GM12801 (cell line): ENCODE measurements at regions not wholly inside any gene's neighbourhood (a gene's known extent, or its start where the extent isn't known, plus 50 kb on each side); places are given as distances from the start of the nearest gene placed in this dataset.

Experiments used
- CTCF ChIP-seq: IDR thresholded peaks from one replicate; pipeline ENCODE4 v1.5.1; 2011; ENCODE audit warnings: control low read depth; ENCODE audit not compliant: insufficient read length; ENCODE audit errors: extremely low read depth

GRCh38 chr12:128047266-128048060 lies 219.5 kb upstream of the TMEM132C start:
- no peak for TF ChIP-seq CTCF

DNA sequence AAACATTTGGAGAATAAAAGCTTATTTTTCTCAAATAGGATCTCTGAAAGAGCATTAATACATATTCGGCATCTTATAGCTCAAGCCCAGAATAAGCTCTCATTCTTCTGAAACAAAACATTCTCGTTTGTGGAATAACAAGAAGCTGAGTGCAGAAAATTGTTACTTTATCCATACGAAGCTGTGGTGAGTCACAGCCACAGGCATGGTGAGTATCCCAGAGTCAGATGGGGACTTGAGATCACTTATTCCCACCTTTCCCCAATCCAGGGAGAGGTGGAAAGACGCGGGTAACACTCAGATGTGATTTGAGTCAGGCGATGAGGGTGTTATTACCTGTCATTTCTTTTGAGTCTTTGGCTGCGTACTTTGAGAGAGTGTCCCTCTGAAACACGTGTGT lies 214.6 kb upstream of the TMEM132C start:
- TF ChIP-seq CTCF, result no peak

DNA sequence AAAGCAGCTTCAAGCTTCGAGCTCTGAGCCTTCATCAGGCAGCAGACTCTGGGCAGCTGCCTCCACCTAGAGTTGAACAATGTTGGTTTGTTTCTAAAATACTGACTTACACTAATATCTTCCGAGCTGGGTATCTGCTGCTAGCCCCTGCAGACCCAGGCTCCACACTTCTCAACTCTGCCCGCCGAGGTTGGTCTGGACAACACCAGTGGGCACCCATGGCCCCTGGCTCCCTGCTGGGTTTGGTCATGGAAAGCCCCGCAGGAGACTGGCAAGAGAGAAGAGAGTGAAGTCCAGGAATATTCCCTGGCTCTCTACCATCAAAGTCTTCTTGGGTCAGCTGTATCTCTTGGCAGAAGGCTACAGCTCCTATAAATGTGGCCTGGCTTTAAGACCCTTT lies 214.2 kb upstream of the TMEM132C start:
- TF ChIP-seq CTCF, result no peak

DNA sequence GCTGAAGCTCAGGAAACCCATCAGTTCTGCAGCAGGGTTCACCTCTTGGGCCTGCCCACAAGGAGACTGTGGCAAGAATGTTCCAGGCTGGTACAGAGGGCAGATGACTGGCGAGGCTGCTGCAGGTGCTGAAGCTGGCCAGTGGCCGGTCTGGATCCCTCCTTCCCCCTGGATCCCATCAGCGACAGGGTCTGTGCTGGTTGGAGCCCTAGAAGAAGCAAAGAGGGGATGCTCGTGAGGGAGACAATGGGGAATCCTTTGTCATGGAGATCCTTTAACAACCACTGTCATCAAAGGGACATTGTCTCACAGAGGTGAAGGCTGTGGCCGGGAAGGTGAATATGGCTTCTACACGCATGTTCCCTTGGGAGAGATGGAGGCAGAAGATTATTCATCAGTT lies 211.4 kb upstream of the TMEM132C start:
- TF ChIP-seq CTCF, result no peak

DNA sequence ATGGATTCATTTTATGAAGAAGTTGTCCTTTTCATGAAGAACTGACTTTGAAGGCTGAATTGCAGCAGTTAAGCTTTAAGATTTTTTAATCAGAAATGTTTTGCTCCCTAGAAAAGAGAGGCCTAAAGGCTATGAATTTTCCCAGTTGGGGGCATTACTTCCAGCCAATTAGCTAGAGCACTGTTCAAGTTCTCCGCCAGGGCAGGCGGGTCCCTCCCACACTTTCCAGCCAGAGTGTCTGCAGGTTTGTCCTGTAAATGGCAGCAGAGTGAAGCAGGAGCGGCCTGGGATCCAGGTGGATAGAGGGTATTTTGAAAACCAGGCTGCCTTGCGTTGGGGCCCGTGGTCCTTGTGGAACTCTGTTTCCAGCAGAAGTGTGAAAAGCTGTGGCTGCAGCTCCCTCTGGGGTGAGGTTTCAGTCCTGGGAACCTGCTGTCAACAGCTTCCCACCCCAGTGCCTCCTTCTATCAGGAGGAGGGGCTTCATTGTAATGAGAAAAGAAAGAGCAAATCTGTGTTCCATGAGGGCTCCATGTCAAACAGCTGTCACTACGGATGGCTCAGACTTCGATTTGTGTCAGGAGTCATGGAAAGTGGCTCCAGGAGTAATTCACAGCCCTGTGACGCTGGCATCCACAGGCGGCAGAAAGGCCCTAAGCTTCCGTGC lies 210.7 kb upstream of the TMEM132C start:
- TF ChIP-seq CTCF, result no peak

DNA sequence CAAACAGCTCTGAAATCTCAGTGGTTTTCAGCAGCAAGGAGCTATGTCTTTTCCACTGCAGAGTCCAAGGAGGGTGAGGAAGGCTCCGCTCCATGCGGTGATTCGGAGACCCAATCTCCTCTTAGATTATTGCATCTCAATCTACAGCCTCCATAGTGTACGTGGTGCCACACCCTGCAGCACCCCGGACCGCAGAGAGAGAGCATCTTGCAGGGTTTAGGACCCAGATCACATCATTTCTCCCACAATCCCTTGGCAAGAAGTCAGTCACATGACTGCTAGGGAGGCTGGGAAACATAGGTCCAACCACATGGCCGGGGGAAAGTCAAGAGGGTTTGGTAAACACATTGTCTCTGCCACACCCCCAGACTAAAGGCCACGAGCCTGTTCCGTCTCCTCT lies 209.4 kb upstream of the TMEM132C start:
- TF ChIP-seq CTCF, result no peak

DNA sequence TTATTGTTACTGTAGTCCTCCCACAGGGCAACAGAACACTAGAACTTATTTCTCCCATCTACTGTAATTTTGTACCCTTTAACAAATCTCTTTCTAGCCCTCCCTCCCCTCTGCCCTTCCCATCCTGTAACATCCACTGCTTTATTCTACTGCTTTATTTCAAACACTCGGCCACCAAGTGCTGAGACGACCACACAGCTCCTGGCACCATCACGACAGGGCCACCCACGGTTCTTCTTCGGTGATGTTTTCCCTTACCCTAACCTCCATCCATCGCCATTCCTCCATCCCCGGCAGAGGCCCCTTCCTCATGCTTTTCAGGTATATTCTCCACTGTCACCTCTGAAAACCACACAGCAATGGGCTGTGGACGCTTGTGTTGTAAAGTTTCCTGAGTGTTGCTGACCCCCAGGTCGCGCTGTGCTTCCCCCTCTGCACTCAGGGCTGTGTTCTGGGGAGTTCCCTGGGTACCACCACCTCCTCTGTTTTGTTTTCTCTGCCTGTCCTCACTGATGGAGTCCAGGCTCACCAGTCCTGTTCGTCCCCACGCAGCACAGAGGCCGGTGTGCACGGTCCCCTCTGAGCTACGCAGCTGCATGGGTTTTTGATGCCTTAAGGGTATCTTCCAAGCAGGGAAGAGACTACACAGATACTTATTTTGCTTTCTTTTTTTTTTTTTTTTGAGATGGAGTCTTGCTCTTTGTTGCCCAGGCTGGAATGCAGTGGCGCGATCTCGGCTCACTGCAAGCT lies 207.2 kb upstream of the TMEM132C start:
- no peak for TF ChIP-seq CTCF
